WTC11 (cell line): ENCODE measurements at regions not wholly inside any gene's neighbourhood (a gene's known extent, or its start where the extent isn't known, plus 50 kb on each side); places are given as distances from the start of the nearest gene placed in this dataset.

ENCODE experiments used
- ATAC-seq: fragments of 200-7000 bp; cut with Tn5 transposase; 2 replicates; pipeline ENCODE4 v1.10.0; 2021; ENCODE audit warnings: mild to moderate bottlenecking, moderate library complexity
- CTCF ChIA-PET: fragments of 300-600 bp; sonication (Branson Sonifier 250); formaldehyde crosslinking; loops from one replicate; lab custom pipeline; 2021; ENCODE audit warnings: antibody characterized with exemption; lab: Charles Lee
- POLR2A ChIA-PET: fragments of 350-600 bp; sonication (Branson Sonifier 250); formaldehyde crosslinking; loops from one replicate; lab custom pipeline; 2021; ENCODE audit warnings: antibody characterized with exemption; lab: Charles Lee
- DNase-seq: peaks from one replicate; pipeline ENCODE4 v3.0.0; 2021; ENCODE audit warnings: low spot score
- H3K27ac Mint-ChIP-seq: 2 replicates; pipeline ENCODE4 v1.8.0; 2021; ENCODE audit warnings: mixed read lengths
- H3K27me3 Mint-ChIP-seq: 2 replicates; pipeline ENCODE4 v1.8.0; 2021; ENCODE audit warnings: low read depth, mild to moderate bottlenecking, moderate library complexity, mixed read lengths
- H3K36me3 Mint-ChIP-seq: 2 replicates; pipeline ENCODE4 v1.8.0; 2021; ENCODE audit warnings: mixed read lengths
- H3K4me1 Mint-ChIP-seq: 2 replicates; pipeline ENCODE4 v1.8.0; 2022; ENCODE audit warnings: mixed read lengths
- H3K4me3 Mint-ChIP-seq: 2 replicates; pipeline ENCODE4 v1.8.0; 2021; ENCODE audit warnings: mild to moderate bottlenecking, moderate library complexity, mixed read lengths
- H3K9me3 Mint-ChIP-seq: 2 replicates; pipeline ENCODE4 v1.8.0; 2021; ENCODE audit warnings: mixed read lengths
- ATF6 ChIP-seq: sonication (generic); formaldehyde crosslinking; IDR thresholded peaks from 2 replicates; pipeline ENCODE4 v1.8.1; 2023; ENCODE audit warnings: mild to moderate bottlenecking, missing genetic modification reagents
- CREB1 ChIP-seq: sonication (generic); formaldehyde crosslinking; IDR thresholded peaks from 2 replicates; pipeline ENCODE4 v1.8.0; 2023; ENCODE audit warnings: mild to moderate bottlenecking, missing genetic modification reagents
- E2F5 ChIP-seq: sonication (generic); formaldehyde crosslinking; IDR thresholded peaks from 2 replicates; pipeline ENCODE4 v1.8.1; 2022; ENCODE audit warnings: mild to moderate bottlenecking, moderate library complexity, missing genetic modification reagents
- EMX1 ChIP-seq: fragments of 250-450 bp; sonication (Bioruptor Pico); IDR thresholded peaks from 2 replicates; pipeline ENCODE4 v1.8.0; 2021; ENCODE audit warnings: mild to moderate bottlenecking
- GABPB1 ChIP-seq: sonication (generic); formaldehyde crosslinking; IDR thresholded peaks from 2 replicates; pipeline ENCODE4 v1.8.1; 2023; ENCODE audit warnings: mild to moderate bottlenecking, missing genetic modification reagents
- GTF2I ChIP-seq: fragments of 250-450 bp; sonication (Bioruptor Pico); conservative IDR thresholded peaks from 2 replicates; pipeline ENCODE4 v1.4.0; 2021; ENCODE audit warnings: mild to moderate bottlenecking
- HMGXB4 ChIP-seq: sonication (generic); formaldehyde crosslinking; IDR thresholded peaks from 2 replicates; pipeline ENCODE4 v1.8.1; 2023; ENCODE audit warnings: mild to moderate bottlenecking, moderate library complexity, missing genetic modification reagents
- JUN ChIP-seq: sonication (generic); formaldehyde crosslinking; IDR thresholded peaks from 2 replicates; pipeline ENCODE4 v1.8.0; 2023; ENCODE audit warnings: mild to moderate bottlenecking, missing genetic modification reagents
- MXD4 ChIP-seq: fragments of 250-450 bp; sonication (Bioruptor Pico); IDR thresholded peaks from 2 replicates; pipeline ENCODE4 v1.8.0; 2021; ENCODE audit warnings: mild to moderate bottlenecking, moderate library complexity, borderline replicate concordance
- MYBL2 ChIP-seq: sonication (generic); formaldehyde crosslinking; IDR thresholded peaks from 2 replicates; pipeline ENCODE4 v1.8.1; 2023; ENCODE audit warnings: mild to moderate bottlenecking, moderate library complexity, missing genetic modification reagents
- NFYB ChIP-seq: sonication (generic); formaldehyde crosslinking; conservative IDR thresholded peaks from 2 replicates; pipeline ENCODE4 v1.8.0; 2022; ENCODE audit warnings: low read depth, missing genetic modification reagents
- NR1H2 ChIP-seq: sonication (generic); formaldehyde crosslinking; IDR thresholded peaks from 2 replicates; pipeline ENCODE4 v1.9.0; 2021; ENCODE audit warnings: mild to moderate bottlenecking, moderate library complexity, missing genetic modification reagents
- NR2C2 ChIP-seq: sonication (generic); formaldehyde crosslinking; IDR thresholded peaks from 2 replicates; pipeline ENCODE4 v1.8.0; 2022; ENCODE audit warnings: mild to moderate bottlenecking, missing genetic modification reagents
- NR3C1 ChIP-seq: sonication (generic); formaldehyde crosslinking; conservative IDR thresholded peaks from 2 replicates; pipeline ENCODE4 v1.8.1; 2023; ENCODE audit warnings: low read depth, mild to moderate bottlenecking, missing genetic modification reagents
- OVOL2 ChIP-seq: fragments of 250-450 bp; sonication (Bioruptor Pico); IDR thresholded peaks from 2 replicates; pipeline ENCODE4 v1.9.0; 2021; ENCODE audit warnings: mild to moderate bottlenecking, borderline replicate concordance
- RORB ChIP-seq: fragments of 250-450 bp; sonication (Bioruptor Pico); IDR thresholded peaks from 2 replicates; pipeline ENCODE4 v1.9.0; 2021; ENCODE audit warnings: mild to moderate bottlenecking
- SOX15 ChIP-seq: fragments of 250-450 bp; sonication (Bioruptor Pico); IDR thresholded peaks from 2 replicates; pipeline ENCODE4 v1.9.0; 2021; ENCODE audit warnings: mild to moderate bottlenecking
- TP53 ChIP-seq: sonication (generic); formaldehyde crosslinking; IDR thresholded peaks from 2 replicates; pipeline ENCODE4 v1.8.1; 2023; ENCODE audit warnings: mild to moderate bottlenecking, missing genetic modification reagents
- ZNF263 ChIP-seq: sonication (generic); formaldehyde crosslinking; IDR thresholded peaks from 2 replicates; pipeline ENCODE4 v1.8.1; 2022; ENCODE audit warnings: low read depth, mild to moderate bottlenecking, moderate library complexity, missing genetic modification reagents
- ZNF423 ChIP-seq: fragments of 250-450 bp; sonication (Bioruptor Pico); IDR thresholded peaks from 2 replicates; pipeline ENCODE4 v2.1.2; 2022; ENCODE audit warnings: mild to moderate bottlenecking, moderate library complexity
- TF ChIP-seq, protein P1 (sequence below): sonication (generic); formaldehyde crosslinking; IDR thresholded peaks from 2 replicates; pipeline ENCODE4 v1.8.1; 2022; ENCODE audit warnings: low read depth, mild to moderate bottlenecking, moderate library complexity, missing genetic modification reagents, borderline replicate concordance
- TF ChIP-seq, protein P2 (sequence below): fragments of 250-450 bp; sonication (Bioruptor Pico); conservative IDR thresholded peaks from 2 replicates; pipeline ENCODE4 v1.9.0; 2021; ENCODE audit warnings: mild to moderate bottlenecking
- TF ChIP-seq, protein P3 (sequence below): sonication (generic); formaldehyde crosslinking; IDR thresholded peaks from 2 replicates; pipeline ENCODE4 v1.8.1; 2023; ENCODE audit warnings: mild to moderate bottlenecking, missing genetic modification reagents, moderate library complexity

GRCh38 chr18:45326505-45326904, 288.8 kb upstream of the SLC14A2 start:
- Mint-ChIP-seq H3K4me1 (peaks cover 23% of the 10 kb centered on the region), H3K9me3 (no peaks in the 10 kb centered on the region), H3K4me3 (no peak overlapping the region), H3K36me3 (no peaks in the 10 kb centered on the region), H3K27ac (no peak overlapping the region), H3K27me3 (no peaks in the 10 kb centered on the region)
- CTCF ChIA-PET = no interaction called here
- POLR2A ChIA-PET = no interaction called here
- ATAC-seq (no peak), DNase-seq (no peak)
- TF ChIP-seq MYBL2 (CRISPR knock-in tag) (no peak), ZNF423 (CRISPR knock-in tag) (no peak), GTF2I (no peak), SOX15 (no peak), TP53 (CRISPR knock-in tag) (no peak)
- TF ChIP-seq, protein P1, sequence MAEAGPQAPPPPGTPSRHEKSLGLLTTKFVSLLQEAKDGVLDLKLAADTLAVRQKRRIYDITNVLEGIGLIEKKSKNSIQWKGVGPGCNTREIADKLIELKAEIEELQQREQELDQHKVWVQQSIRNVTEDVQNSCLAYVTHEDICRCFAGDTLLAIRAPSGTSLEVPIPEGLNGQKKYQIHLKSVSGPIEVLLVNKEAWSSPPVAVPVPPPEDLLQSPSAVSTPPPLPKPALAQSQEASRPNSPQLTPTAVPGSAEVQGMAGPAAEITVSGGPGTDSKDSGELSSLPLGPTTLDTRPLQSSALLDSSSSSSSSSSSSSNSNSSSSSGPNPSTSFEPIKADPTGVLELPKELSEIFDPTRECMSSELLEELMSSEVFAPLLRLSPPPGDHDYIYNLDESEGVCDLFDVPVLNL = no peak

GRCh38 chr18:45328296-45328695, 287.0 kb upstream of the SLC14A2 start:
- no peaks in the 10 kb centered on the region for H3K27me3 Mint-ChIP-seq
- ATAC-seq = no peak
- no peaks in the 10 kb centered on the region for H3K9me3 Mint-ChIP-seq
- no peaks in the 10 kb centered on the region for H3K36me3 Mint-ChIP-seq
- TF ChIP-seq, protein P2, sequence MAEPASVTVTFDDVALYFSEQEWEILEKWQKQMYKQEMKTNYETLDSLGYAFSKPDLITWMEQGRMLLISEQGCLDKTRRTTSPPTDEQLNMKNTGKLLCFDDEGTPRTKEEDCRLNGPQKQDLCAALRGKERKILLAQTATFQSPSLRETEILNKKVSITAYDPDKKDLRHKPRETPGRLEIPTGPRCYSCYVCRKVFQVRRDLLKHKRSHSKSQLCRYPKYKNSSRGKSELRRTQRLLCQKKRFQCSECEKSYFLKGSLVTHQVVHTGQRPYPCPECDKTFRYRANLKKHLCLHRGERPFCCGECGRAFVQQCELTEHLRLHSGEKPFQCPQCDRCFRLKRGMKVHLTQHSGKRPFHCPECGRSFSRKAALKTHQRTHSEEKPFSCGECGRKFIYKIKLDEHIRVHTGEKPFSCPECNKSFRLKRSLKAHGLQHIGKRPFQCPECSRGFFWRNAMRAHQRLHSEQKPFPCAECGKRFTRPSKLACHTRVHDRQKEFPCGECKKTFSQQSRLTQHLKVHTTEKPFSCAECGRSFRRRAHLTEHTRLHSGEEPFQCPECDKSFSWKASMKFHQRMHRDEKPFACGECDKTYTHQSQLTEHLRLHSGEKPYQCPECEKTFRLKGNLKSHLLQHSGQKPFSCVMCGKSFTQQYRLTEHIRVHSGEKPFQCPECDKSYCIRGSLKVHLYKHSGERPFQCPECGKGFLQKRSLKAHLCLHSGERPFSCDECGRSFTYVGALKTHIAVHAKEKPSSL (CRISPR knock-in tag) = no peak
- TF ChIP-seq NFYB (CRISPR knock-in tag) (no peak), ZNF423 (CRISPR knock-in tag) (no peak), EMX1 (CRISPR knock-in tag) (no peak), GABPB1 (CRISPR knock-in tag) (no peak), NR1H2 (CRISPR knock-in tag) (no peak), NR2C2 (CRISPR knock-in tag) (no peak), OVOL2 (no peak), HMGXB4 (CRISPR knock-in tag) (no peak), RORB (CRISPR knock-in tag) (no peak), MXD4 (CRISPR knock-in tag) (no peak)
- TF ChIP-seq, protein P3, sequence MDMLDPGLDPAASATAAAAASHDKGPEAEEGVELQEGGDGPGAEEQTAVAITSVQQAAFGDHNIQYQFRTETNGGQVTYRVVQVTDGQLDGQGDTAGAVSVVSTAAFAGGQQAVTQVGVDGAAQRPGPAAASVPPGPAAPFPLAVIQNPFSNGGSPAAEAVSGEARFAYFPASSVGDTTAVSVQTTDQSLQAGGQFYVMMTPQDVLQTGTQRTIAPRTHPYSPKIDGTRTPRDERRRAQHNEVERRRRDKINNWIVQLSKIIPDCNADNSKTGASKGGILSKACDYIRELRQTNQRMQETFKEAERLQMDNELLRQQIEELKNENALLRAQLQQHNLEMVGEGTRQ (CRISPR knock-in tag) = no peak
- ChIA-PET POLR2A (no interaction called here), CTCF (interaction anchor here (0.6 kb wide), 1 partner anchor 56 kb away, joined by 3 read pairs; no protein-coding TSS in a partner anchor)
- H3K4me3 Mint-ChIP-seq = no peak overlapping the region
- DNase-seq = no peak
- no peak overlapping the region for H3K27ac Mint-ChIP-seq
- peaks cover 19% of the 10 kb centered on the region for H3K4me1 Mint-ChIP-seq

GRCh38 chr18:45328811-45329210, 286.5 kb upstream of the SLC14A2 start:
- H3K9me3 Mint-ChIP-seq = no peaks in the 10 kb centered on the region
- DNase-seq (no peak), ATAC-seq (no peak)
- ChIA-PET POLR2A (no interaction called here), CTCF (interaction anchor here (0.6 kb wide), 1 partner anchor 56 kb away, joined by 3 read pairs; no protein-coding TSS in a partner anchor)
- no peaks in the 10 kb centered on the region for H3K36me3 Mint-ChIP-seq
- H3K27me3 Mint-ChIP-seq = no peaks in the 10 kb centered on the region
- no peak overlapping the region for H3K27ac Mint-ChIP-seq
- peaks cover 15% of the 10 kb centered on the region for H3K4me1 Mint-ChIP-seq
- H3K4me3 Mint-ChIP-seq = no peak overlapping the region
- TF ChIP-seq CREB1 (CRISPR knock-in tag) (no peak), JUN (no peak), NFYB (CRISPR knock-in tag) (no peak), ATF6 (CRISPR knock-in tag) (no peak), E2F5 (no peak), NR3C1 (CRISPR knock-in tag) (no peak), ZNF263 (CRISPR knock-in tag) (no peak), MXD4 (CRISPR knock-in tag) (no peak)
